Mesothelial cell of epicardium (in vitro differentiated cells): ENCODE measurements at regions not wholly inside any gene's neighbourhood (a gene's known extent, or its start where the extent isn't known, plus 50 kb on each side); places are given as distances from the start of the nearest gene placed in this dataset.

ENCODE experiments used
- DNase-seq, 2 experiments: peaks; one replicate each; pipeline ENCODE4 v3.0.0; 2021; ENCODE audit warnings: low spot score in 2 of 2; ENCODE audit not compliant: unreplicated experiment in 2 of 2
- H3K27ac Mint-ChIP-seq: 2 replicates; pipeline ENCODE4 v1.8.0; 2021; ENCODE audit warnings: mixed read lengths
- H3K27me3 Mint-ChIP-seq: 2 replicates; pipeline ENCODE4 v1.8.0; 2021; ENCODE audit warnings: low read depth, mixed read lengths
- H3K36me3 Mint-ChIP-seq: 2 replicates; pipeline ENCODE4 v1.8.0; 2021; ENCODE audit warnings: mixed read lengths
- H3K4me1 Mint-ChIP-seq: 2 replicates; pipeline ENCODE4 v1.8.0; 2021; ENCODE audit warnings: mixed read lengths
- H3K4me3 Mint-ChIP-seq: 2 replicates; pipeline ENCODE4 v1.8.0; 2021; ENCODE audit warnings: mild to moderate bottlenecking, moderate library complexity, mixed read lengths
- H3K9me3 Mint-ChIP-seq: 2 replicates; pipeline ENCODE4 v1.8.0; 2021; ENCODE audit warnings: mixed read lengths
- TF ChIP-seq, protein P1 (sequence below): fragments of 200-600 bp; sonication (generic); IDR thresholded peaks from one replicate; pipeline ENCODE4 v1.5.0; 2021; ENCODE audit warnings: antibody characterized with exemption; ENCODE audit not compliant: unreplicated experiment

- Mint-ChIP-seq H3K27ac (no peak overlapping the region), H3K9me3 (no peaks in the 10 kb centered on the region), H3K4me1 (no peaks in the 10 kb centered on the region), H3K36me3 (no peaks in the 10 kb centered on the region), H3K27me3 (peaks cover 29% of the 10 kb centered on the region), H3K4me3 (no peak overlapping the region)
- TF ChIP-seq, protein P1, sequence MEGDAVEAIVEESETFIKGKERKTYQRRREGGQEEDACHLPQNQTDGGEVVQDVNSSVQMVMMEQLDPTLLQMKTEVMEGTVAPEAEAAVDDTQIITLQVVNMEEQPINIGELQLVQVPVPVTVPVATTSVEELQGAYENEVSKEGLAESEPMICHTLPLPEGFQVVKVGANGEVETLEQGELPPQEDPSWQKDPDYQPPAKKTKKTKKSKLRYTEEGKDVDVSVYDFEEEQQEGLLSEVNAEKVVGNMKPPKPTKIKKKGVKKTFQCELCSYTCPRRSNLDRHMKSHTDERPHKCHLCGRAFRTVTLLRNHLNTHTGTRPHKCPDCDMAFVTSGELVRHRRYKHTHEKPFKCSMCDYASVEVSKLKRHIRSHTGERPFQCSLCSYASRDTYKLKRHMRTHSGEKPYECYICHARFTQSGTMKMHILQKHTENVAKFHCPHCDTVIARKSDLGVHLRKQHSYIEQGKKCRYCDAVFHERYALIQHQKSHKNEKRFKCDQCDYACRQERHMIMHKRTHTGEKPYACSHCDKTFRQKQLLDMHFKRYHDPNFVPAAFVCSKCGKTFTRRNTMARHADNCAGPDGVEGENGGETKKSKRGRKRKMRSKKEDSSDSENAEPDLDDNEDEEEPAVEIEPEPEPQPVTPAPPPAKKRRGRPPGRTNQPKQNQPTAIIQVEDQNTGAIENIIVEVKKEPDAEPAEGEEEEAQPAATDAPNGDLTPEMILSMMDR = no peak
- no peak for DNase-seq
These were observed 610.7 kb downstream of the NPHP4 start for GRCh38 chr1:5381491-5381890.

- peaks cover 31% of the 10 kb centered on the region for H3K27me3 Mint-ChIP-seq
- no peaks in the 10 kb centered on the region for H3K36me3 Mint-ChIP-seq
- peaks cover 1% of the 10 kb centered on the region for H3K9me3 Mint-ChIP-seq
- H3K27ac Mint-ChIP-seq = no peak overlapping the region
- no peak overlapping the region for H3K4me3 Mint-ChIP-seq
- no peaks in the 10 kb centered on the region for H3K4me1 Mint-ChIP-seq
- TF ChIP-seq, protein P1 = no peak
- DNase-seq = no peak
These were observed 613.0 kb downstream of the NPHP4 start for GRCh38 chr1:5379176-5379759.

- Mint-ChIP-seq H3K9me3 (peaks cover 16% of the 10 kb centered on the region), H3K4me3 (no peak overlapping the region)
- TF ChIP-seq, protein P1 = no peak
These were observed 615.5 kb downstream of the NPHP4 start for GRCh38 chr1:5376538-5377247.

GRCh38 chr1:5375481-5375880, 616.7 kb downstream of the NPHP4 start:
- H3K4me1 Mint-ChIP-seq = no peaks in the 10 kb centered on the region
- no peak overlapping the region for H3K4me3 Mint-ChIP-seq
- H3K27ac Mint-ChIP-seq = no peak overlapping the region
- no peak for DNase-seq
- peaks cover 20% of the 10 kb centered on the region for H3K9me3 Mint-ChIP-seq
- no peaks in the 10 kb centered on the region for H3K36me3 Mint-ChIP-seq
- H3K27me3 Mint-ChIP-seq = peaks cover 18% of the 10 kb centered on the region
- TF ChIP-seq, protein P1 = no peak

More at GRCh38 chr1:5376538-5377247, 615.5 kb downstream of the NPHP4 start:
- Mint-ChIP-seq H3K27ac (no peak overlapping the region), H3K27me3 (peaks cover 22% of the 10 kb centered on the region), H3K36me3 (no peaks in the 10 kb centered on the region), H3K4me1 (no peaks in the 10 kb centered on the region)
- DNase-seq = no peak

- Mint-ChIP-seq H3K27ac (no peak overlapping the region), H3K4me1 (no peaks in the 10 kb centered on the region), H3K9me3 (peaks cover 20% of the 10 kb centered on the region), H3K4me3 (no peak overlapping the region), H3K36me3 (no peaks in the 10 kb centered on the region), H3K27me3 (peaks cover 12% of the 10 kb centered on the region)
- TF ChIP-seq, protein P1 = no peak
- DNase-seq = no peak
These were observed 618.0 kb downstream of the NPHP4 start for GRCh38 chr1:5374192-5374591.
